ENCODE measurements at regions not wholly inside any gene's neighbourhood (a gene's known extent, or its start where the extent isn't known, plus 50 kb on each side); places are given as distances from the start of the nearest gene placed in this dataset.

- Histone ChIP-seq H3K9me3 (ENCODE audit: insufficient read depth, low read length) (no peaks in the 10 kb centered on the region), H3F3A (ENCODE audit: insufficient read depth) (no peaks in the 10 kb centered on the region), H3K27ac (ENCODE audit: low read depth, low read length) (no peak overlapping the region), H3K79me2 (ENCODE audit: insufficient read depth, low read length) (no peaks in the 10 kb centered on the region), H3K9me2 (replicated peaks; ENCODE audit: insufficient read depth, low read length) (no peaks in the 10 kb centered on the region), H3K9ac (ENCODE audit: low read length) (no peak overlapping the region), H3K4me2 (ENCODE audit: low read depth, low read length, poor library complexity, severe bottlenecking) (no peak overlapping the region), H2AFZ (ENCODE audit: low read depth, low read length, severe bottlenecking) (no peak overlapping the region), H4K20me1 (ENCODE audit: low read depth, low read length) (no peaks in the 10 kb centered on the region), H3K36me3 (ENCODE audit: low read length) (no peaks in the 10 kb centered on the region), H3K27me3 (ENCODE audit: low read length) (no peaks in the 10 kb centered on the region), H3K4me3 (ENCODE audit: insufficient read depth, low read length, poor library complexity, severe bottlenecking) (no peak overlapping the region)
- TF ChIP-seq CTCF (IDR thresholded peaks at IDR 0.05; ENCODE audit: insufficient read depth, low read length, poor library complexity, severe bottlenecking) (no peak), EZH2phosphoT487 (conservative IDR thresholded peaks at IDR 0.05; ENCODE audit: low read length) (no peak)
These were observed 750.8 kb downstream of the REEP3 start for GRCh38 chr10:64271983-64272382.

GRCh38 chr10:64275001-64275400, 753.8 kb downstream of the REEP3 start:
- Histone ChIP-seq H3K36me3 (ENCODE audit: low read length) (no peaks in the 10 kb centered on the region), H3K4me2 (ENCODE audit: low read depth, low read length, poor library complexity, severe bottlenecking) (no peak overlapping the region), H3K4me3 (ENCODE audit: insufficient read depth, low read length, poor library complexity, severe bottlenecking) (no peak overlapping the region), H3K9ac (ENCODE audit: low read length) (no peak overlapping the region), H3K27me3 (ENCODE audit: low read length) (no peaks in the 10 kb centered on the region), H3K79me2 (ENCODE audit: insufficient read depth, low read length) (no peaks in the 10 kb centered on the region), H3K9me3 (ENCODE audit: insufficient read depth, low read length) (no peaks in the 10 kb centered on the region), H3F3A (ENCODE audit: insufficient read depth) (no peaks in the 10 kb centered on the region), H3K27ac (ENCODE audit: low read depth, low read length) (no peak overlapping the region), H3K9me2 (replicated peaks; ENCODE audit: insufficient read depth, low read length) (no peaks in the 10 kb centered on the region), H4K20me1 (ENCODE audit: low read depth, low read length) (no peaks in the 10 kb centered on the region), H2AFZ (ENCODE audit: low read depth, low read length, severe bottlenecking) (no peak overlapping the region)
- no peak for TF ChIP-seq CTCF (IDR thresholded peaks at IDR 0.05; ENCODE audit: insufficient read depth, low read length, poor library complexity, severe bottlenecking)
- no peak for TF ChIP-seq EZH2phosphoT487 (conservative IDR thresholded peaks at IDR 0.05; ENCODE audit: low read length)

DNA sequence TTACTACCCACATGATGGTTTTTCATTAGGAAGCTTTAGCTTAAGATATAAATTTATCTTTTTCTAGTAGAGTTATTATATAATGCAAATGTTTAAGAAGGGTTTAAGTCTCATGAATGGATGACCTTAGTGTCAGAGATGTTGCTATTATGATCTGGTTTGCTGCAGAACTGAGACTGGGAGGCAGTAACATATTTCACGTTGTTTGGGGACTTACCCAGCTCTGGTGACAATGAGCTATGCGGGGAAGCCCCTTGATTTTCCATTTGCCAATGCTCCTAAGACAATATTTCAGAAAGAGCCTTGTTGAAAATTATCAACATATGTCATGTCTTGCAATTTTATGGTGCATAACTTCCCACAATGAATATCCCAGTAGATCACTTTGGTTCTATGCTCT, 754.6 kb downstream of the REEP3 start:
- H3F3A ChIP-seq (ENCODE audit: insufficient read depth) = no peaks in the 10 kb centered on the region
- H3K79me2 ChIP-seq (ENCODE audit: insufficient read depth, low read length) = no peaks in the 10 kb centered on the region
- H3K27ac ChIP-seq (ENCODE audit: low read depth, low read length) = no peak overlapping the region
- no peaks in the 10 kb centered on the region for H3K27me3 ChIP-seq (ENCODE audit: low read length)
- H3K4me3 ChIP-seq (ENCODE audit: insufficient read depth, low read length, poor library complexity, severe bottlenecking) = no peak overlapping the region
- TF ChIP-seq EZH2phosphoT487 (conservative IDR thresholded peaks at IDR 0.05; ENCODE audit: low read length) (no peak), CTCF (IDR thresholded peaks at IDR 0.05; ENCODE audit: insufficient read depth, low read length, poor library complexity, severe bottlenecking) (no peak)
- no peak overlapping the region for H3K9ac ChIP-seq (ENCODE audit: low read length)
- no peak overlapping the region for H2AFZ ChIP-seq (ENCODE audit: low read depth, low read length, severe bottlenecking)
- H3K9me3 ChIP-seq (ENCODE audit: insufficient read depth, low read length) = no peaks in the 10 kb centered on the region
- no peak overlapping the region for H3K4me2 ChIP-seq (ENCODE audit: low read depth, low read length, poor library complexity, severe bottlenecking)
- H3K36me3 ChIP-seq (ENCODE audit: low read length) = no peaks in the 10 kb centered on the region
- no peaks in the 10 kb centered on the region for H4K20me1 ChIP-seq (ENCODE audit: low read depth, low read length)
- no peaks in the 10 kb centered on the region for H3K9me2 ChIP-seq (replicated peaks; ENCODE audit: insufficient read depth, low read length)

DNA sequence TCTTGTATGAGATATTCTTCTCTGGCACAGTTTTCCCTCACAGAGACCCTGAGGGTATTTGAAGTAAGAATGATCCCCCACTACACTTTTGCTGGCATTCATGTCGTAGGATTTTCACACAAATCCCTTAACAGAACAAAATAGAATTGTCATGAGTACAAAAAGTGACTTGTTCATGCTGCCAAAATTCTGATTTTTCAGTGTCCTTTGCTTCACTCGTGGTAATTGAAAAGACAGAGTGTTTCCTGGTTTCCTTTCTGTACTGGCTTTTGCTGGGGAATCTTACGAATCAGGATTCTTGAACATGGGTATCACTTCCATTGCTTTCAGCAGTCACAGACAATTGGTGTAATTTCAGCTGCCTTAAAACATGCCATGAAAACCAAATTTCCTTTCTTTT, 756.3 kb downstream of the REEP3 start:
- Histone ChIP-seq H3K27ac (ENCODE audit: low read depth, low read length) (no peak overlapping the region), H3K4me3 (ENCODE audit: insufficient read depth, low read length, poor library complexity, severe bottlenecking) (no peak overlapping the region), H2AFZ (ENCODE audit: low read depth, low read length, severe bottlenecking) (no peak overlapping the region), H3K9ac (ENCODE audit: low read length) (no peak overlapping the region), H3F3A (ENCODE audit: insufficient read depth) (no peaks in the 10 kb centered on the region), H3K79me2 (ENCODE audit: insufficient read depth, low read length) (no peaks in the 10 kb centered on the region), H3K9me3 (ENCODE audit: insufficient read depth, low read length) (no peaks in the 10 kb centered on the region), H3K9me2 (replicated peaks; ENCODE audit: insufficient read depth, low read length) (no peaks in the 10 kb centered on the region), H4K20me1 (ENCODE audit: low read depth, low read length) (no peaks in the 10 kb centered on the region), H3K27me3 (ENCODE audit: low read length) (no peaks in the 10 kb centered on the region), H3K4me2 (ENCODE audit: low read depth, low read length, poor library complexity, severe bottlenecking) (no peak overlapping the region), H3K36me3 (ENCODE audit: low read length) (no peaks in the 10 kb centered on the region)
- TF ChIP-seq EZH2phosphoT487 (conservative IDR thresholded peaks at IDR 0.05; ENCODE audit: low read length) = no peak
- no peak for TF ChIP-seq CTCF (IDR thresholded peaks at IDR 0.05; ENCODE audit: insufficient read depth, low read length, poor library complexity, severe bottlenecking)
